ENCODE measurements at regions not wholly inside any gene's neighbourhood (a gene's known extent, or its start where the extent isn't known, plus 50 kb on each side); places are given as distances from the start of the nearest gene placed in this dataset.

DNA sequence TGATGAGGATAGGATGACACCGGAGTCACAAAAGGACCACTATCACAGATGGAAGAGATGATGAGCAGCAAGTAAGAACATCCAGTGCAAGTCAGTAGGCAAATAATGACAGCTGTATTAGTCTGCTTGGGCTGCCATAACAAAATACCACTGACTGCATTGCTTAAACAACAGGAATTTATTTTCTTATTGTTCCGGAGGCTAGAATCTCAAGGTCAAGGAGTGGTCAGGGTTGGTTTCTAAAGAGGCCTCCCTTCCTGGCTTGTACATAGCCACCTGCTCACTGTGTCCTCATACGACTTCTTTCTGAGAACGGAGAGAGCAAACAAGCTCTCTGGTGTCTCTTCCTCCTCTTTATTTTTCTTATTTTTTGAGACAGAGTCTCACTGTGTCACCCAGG, 380.7 kb downstream of the PLOD2 start:
- no peak for DNase-seq

DNA sequence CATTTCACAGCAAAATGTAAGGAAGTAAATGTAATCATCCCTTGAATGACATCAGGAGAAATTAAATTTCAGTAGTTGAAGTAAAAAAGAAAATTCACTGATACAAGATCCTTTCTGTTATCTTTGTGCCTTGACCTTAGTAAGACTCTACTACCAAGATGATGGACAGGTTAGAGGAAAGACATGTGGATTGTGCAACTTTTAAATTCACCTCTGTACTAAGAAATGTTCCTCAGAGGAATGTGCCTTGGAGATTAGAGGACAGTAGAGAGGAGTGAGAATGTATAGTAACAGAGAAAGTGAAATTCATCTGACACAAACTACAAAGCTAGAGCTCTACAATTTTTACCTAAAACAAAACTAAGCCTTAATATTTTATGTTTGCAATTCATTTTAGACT, 375.3 kb downstream of the PLOD2 start:
- no peak for DNase-seq

GRCh38 chr3:145798007-145798406, 363.0 kb downstream of the PLOD2 start:
- DNase-seq, result no peak

DNA sequence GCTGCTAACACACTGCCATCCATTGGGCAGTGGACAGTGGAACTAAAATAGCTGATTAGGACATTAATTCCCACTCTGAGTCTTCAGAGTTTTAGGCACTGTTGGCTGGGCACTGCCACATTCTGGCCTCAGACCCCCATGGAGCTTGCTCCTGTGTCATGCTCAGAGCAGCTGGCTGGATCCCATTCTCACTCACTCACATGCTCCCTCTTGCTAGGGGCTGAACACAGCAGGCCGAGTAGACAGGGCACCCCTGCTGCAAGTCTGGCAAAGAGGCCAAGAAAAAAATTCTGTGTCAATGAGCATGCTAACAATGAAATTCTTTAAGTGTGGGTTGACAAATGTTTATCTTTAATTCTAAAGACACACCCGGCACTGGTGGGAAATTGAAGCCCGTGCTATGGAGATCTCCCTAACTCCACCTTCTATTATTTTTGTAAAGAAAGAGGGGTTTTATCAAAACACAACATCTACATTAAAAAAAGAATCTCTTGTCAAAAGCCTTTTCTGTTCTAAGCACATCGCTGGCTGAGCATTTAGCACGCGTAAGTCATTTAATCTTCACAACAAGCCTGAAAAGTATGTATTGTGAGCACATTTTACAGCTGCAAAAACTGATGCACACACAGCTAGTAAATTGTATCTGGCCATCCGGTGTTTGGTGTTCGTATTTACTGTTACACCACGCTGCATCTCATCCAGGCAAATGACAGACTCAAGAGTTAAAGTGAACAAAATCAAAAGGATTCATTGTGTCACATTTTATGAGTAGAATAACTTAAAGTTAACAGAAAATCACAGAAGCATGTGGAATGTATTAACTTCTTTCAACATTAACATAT, 362.1 kb downstream of the PLOD2 start:
- peak in 5 of 56 donors; percentile 1 to 21 (median 7) for DNase-seq

GRCh38 chr3:145801696-145802095, 359.3 kb downstream of the PLOD2 start:
- no peak for DNase-seq

GRCh38 chr3:145807990-145808389, 353.0 kb downstream of the PLOD2 start:
- peak in 1 of 56 donors; percentile 1 for DNase-seq

GRCh38 chr3:145812391-145812790, 348.6 kb downstream of the PLOD2 start:
- no peak for DNase-seq

GRCh38 chr3:145815707-145816413, 345.1 kb downstream of the PLOD2 start:
- no peak for DNase-seq

DNA sequence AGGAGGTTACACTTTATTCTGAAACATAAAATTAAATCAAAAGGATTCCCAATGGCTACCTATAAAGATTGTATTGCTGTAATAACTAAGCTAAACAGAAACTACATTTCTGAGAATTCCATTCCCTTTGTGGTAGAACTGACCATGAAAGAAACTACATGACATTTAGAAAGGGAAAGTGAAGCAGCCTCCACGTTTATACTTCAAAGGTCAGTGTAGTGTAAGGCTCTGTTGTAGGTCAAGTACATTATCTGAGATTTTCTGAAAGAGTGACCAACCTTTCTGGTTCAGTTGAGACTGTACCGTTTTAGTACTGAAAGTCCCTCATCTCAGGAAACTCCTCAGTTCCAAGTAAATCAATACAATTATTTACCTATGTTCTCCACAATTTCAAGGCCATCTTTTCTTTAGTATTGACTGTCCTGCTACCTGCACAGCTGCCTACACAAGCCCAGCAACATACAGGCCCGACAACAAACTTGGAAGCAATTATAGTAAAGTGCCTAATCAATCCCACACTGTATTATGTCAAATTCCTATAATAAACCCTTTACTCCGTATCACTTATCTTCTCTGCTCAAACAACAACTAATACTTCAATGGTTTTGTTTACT, 343.0 kb downstream of the PLOD2 start:
- DNase-seq, result no peak

GRCh38 chr3:145820170-145820569, 340.8 kb downstream of the PLOD2 start:
- no peak for DNase-seq

GRCh38 chr3:145842294-145842902, 318.6 kb downstream of the PLOD2 start:
- DNase-seq, result no peak

DNA sequence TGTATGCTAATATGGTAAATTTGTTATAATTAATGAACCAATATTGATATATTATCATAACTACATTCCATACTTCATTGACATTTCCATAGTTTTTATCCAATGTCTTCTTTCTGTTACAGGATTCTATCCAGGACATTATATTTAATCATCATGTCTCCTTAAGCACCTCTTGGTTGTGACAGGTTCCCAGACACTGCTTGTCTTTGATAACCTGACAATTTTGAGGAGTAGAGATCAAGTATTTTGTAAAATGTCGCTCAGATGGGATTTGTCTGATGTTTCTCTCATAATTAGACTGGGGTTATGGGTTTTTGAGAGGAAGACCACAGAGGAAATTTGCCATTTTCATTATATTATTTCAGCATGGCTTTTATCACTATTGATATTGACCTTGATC, 317.4 kb downstream of the PLOD2 start:
- no peak for DNase-seq

DNA sequence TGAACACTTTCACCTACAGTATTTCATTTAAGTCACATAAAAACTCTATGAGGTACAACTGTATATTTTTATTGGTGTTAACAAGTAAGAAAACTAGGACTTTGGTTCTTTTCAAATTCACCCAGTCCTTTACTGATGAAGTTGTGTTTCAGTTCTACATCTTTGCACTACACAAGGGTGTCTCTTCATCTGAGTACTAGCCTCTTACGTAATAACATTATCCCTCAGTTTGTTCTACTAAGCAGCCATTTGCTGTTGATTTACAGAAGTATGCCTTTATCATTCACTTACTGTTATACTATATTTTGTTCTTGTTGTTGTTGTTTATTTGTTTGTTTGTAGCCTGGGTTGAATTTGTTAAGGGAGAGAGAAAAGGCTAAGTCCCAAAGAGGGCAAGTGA, 311.9 kb downstream of the PLOD2 start:
- DNase-seq, result no peak

DNA sequence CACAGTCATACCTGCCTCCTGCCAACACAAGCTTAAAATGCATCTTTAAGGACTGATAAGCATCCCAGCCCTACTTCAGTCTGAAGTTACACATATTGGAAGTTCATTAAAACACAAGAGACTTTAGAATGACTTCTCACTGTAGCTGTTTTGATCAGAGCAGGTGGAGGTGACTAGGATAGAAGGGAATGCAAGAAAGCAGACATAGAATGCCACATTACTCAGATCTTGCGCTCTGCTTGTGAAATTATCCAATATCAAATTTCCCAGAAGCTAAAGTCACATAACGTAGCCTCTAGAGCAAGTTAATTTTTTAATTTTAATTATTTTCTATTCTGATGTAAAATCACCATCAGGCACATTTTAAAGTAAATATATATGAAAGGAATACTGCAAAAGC, 306.5 kb downstream of the PLOD2 start:
- DNase-seq, result no peak

GRCh38 chr3:145857956-145858355, 303.0 kb downstream of the PLOD2 start:
- DNase-seq, result no peak

DNA sequence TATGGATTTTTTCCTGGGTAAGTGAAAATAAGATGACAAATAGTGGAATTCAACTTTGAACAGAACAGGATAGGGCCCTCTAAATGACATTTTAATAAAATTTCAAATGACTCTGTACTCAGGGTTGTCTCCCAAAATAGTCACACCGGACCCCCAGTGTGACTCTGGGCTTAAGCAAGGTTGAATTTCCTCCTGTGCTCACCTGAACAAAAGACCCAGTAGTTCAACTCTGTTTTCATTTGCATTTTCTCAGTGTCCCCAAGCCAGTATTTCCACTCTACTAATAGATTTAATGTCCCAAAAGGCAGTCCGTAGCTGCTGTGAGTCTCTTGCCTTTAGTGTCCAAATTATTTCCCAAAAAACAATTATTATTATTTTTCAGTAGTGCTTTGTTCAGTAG, 296.6 kb downstream of the PLOD2 start:
- no peak for DNase-seq

- DNase-seq, result no peak
Observed at GRCh38 chr3:145865399-145866018, 295.5 kb downstream of the PLOD2 start.

DNA sequence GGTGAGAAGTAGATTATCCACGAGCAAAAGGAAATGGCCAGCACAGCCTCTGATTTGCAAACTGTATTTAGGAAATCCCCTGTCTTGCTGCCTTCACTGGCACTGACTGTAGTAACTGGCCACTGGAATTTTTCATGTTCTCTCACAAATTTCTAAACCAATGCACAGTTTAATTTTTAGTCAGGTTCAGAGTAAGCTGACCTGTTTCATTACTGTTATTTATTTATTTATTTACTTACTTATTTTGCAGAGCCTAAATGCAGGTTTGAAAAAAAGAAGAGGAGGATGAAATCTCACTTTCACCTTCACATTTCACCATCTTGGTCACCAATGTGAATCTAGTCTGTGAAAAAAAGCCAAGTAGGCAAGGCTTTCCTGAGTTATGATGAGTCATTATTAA, 291.0 kb downstream of the PLOD2 start:
- DNase-seq, result peak in 1 of 56 donors; percentile 0

- no peak for DNase-seq
Observed at GRCh38 chr3:145882436-145882835, 278.5 kb downstream of the PLOD2 start.

- DNase-seq, result no peak
Observed at GRCh38 chr3:145889730-145890129, 271.3 kb downstream of the PLOD2 start.

- no peak for DNase-seq
Observed at GRCh38 chr3:145892869-145893268, 268.1 kb downstream of the PLOD2 start.

GRCh38 chr3:145893331-145893730, 267.7 kb downstream of the PLOD2 start:
- no peak for DNase-seq
